H1 (cell line): ENCODE measurements at regions not wholly inside any gene's neighbourhood (a gene's known extent, or its start where the extent isn't known, plus 50 kb on each side); places are given as distances from the start of the nearest gene placed in this dataset.

ENCODE experiments used
- CTCF ChIA-PET: fragments of 300-600 bp; sonication (Branson Sonifier 250); formaldehyde crosslinking; loops from one replicate; lab custom pipeline; 2021; ENCODE audit not compliant: partially characterized antibody; lab: Charles Lee
- POLR2A ChIA-PET: fragments of 300-600 bp; sonication (Branson Sonifier 250); formaldehyde crosslinking; loops from one replicate; lab custom pipeline; 2021; ENCODE audit warnings: inconsistent platforms; ENCODE audit not compliant: partially characterized antibody; lab: Charles Lee
- DNase-seq, 2 experiments: peaks; one replicate each; pipeline versions ENCODE4 v3.0.0 to v3.0.0-alpha.2; 2010 to 2022; ENCODE audit warnings: low spot score in 2 of 2, low read depth in 1 of 2, mixed read lengths in 1 of 2
- FAIRE-seq: peaks from 2 replicates; lab custom pipeline; 2011; peaks lifted over from hg19 to GRCh38; lab: Jason Lieb, UNC
- H2AFZ ChIP-seq: 2 replicates; pipeline ENCODE4 v1.8.1; 2012; ENCODE audit warnings: low read length, inconsistent platforms
- H2AK5ac ChIP-seq: 2 replicates; pipeline ENCODE4 v1.6.1; 2013; ENCODE audit warnings: low read depth, low read length
- H2BK120ac ChIP-seq: replicated peaks from 2 replicates; pipeline ENCODE3; 2013; ENCODE audit warnings: low read depth, low read length, inconsistent platforms
- H2BK12ac ChIP-seq: 2 replicates; pipeline ENCODE4 v1.6.1; 2013; ENCODE audit warnings: low read depth, low read length
- H2BK15ac ChIP-seq: 2 replicates; pipeline ENCODE4 v1.6.1; 2013; ENCODE audit warnings: low read length
- H2BK20ac ChIP-seq: 2 replicates; pipeline ENCODE4 v1.6.1; 2013; ENCODE audit warnings: low read length
- H2BK5ac ChIP-seq: 2 replicates; pipeline ENCODE4 v1.6.1; 2013; ENCODE audit warnings: low read depth, low read length
- H3K14ac ChIP-seq: 2 replicates; pipeline ENCODE4 v1.6.1; 2013; ENCODE audit warnings: inconsistent platforms; ENCODE audit not compliant: insufficient read length
- H3K18ac ChIP-seq: 2 replicates; pipeline ENCODE4 v1.6.1; 2013; ENCODE audit warnings: low read length; ENCODE audit errors: extremely low read depth
- H3K23ac ChIP-seq: 2 replicates; pipeline ENCODE4 v1.6.1; 2013; ENCODE audit warnings: inconsistent platforms; ENCODE audit not compliant: insufficient read length
- H3K23me2 ChIP-seq: 2 replicates; pipeline ENCODE4 v1.6.1; 2013; ENCODE audit warnings: low read depth, low read length
- H3K27ac ChIP-seq: 2 replicates; pipeline ENCODE4 v1.6.1; 2011; ENCODE audit warnings: low read depth, low read length, inconsistent platforms
- H3K27me3 ChIP-seq, 4 experiments: replicated peaks in 1 of 4; 1 replicate in 1 of 4; 2 replicates in 3 of 4; pipeline versions ENCODE4 v1.6.1 to v1.8.1; 2011 to 2013; ENCODE audit warnings: low read length in 3 of 4, mild to moderate bottlenecking in 3 of 4, inconsistent platforms in 2 of 4, mixed read lengths in 2 of 4, moderate library complexity in 1 of 4; ENCODE audit not compliant: control insufficient read depth in 3 of 4, insufficient read depth in 3 of 4; ENCODE audit errors: extremely low read depth in 1 of 4
- H3K36me3 ChIP-seq, 4 experiments: 2 replicates each; pipeline versions ENCODE4 v1.6.1 to v1.8.1; 2011 to 2013; ENCODE audit warnings: mild to moderate bottlenecking in 4 of 4, low read length in 3 of 4, moderate library complexity in 2 of 4, control low read depth in 1 of 4, inconsistent platforms in 1 of 4; ENCODE audit not compliant: insufficient read depth in 4 of 4, control insufficient read depth in 2 of 4
- H3K4ac ChIP-seq: replicated peaks from 2 replicates; pipeline ENCODE3; 2013; ENCODE audit warnings: low read length, low read depth, mixed read lengths, inconsistent platforms; ENCODE audit not compliant: insufficient read length
- H3K4me1 ChIP-seq, 4 experiments: replicated peaks in 1 of 4; 1 replicate in 1 of 4; 2 replicates in 3 of 4; pipeline versions ENCODE4 v1.6.1 to v1.8.1; 2011 to 2013; ENCODE audit warnings: low read length in 3 of 4, inconsistent platforms in 2 of 4, mixed read lengths in 1 of 4; ENCODE audit not compliant: insufficient read depth in 4 of 4, control insufficient read depth in 3 of 4
- H3K4me2 ChIP-seq, 2 experiments: 2 replicates each; pipeline versions ENCODE4 v1.6.1 to v1.8.1; 2011 to 2013; ENCODE audit warnings: low read depth in 2 of 2, low read length in 2 of 2, control low read depth in 1 of 2, inconsistent platforms in 1 of 2, mild to moderate bottlenecking in 1 of 2; ENCODE audit not compliant: insufficient read depth in 1 of 2
- H3K4me3 ChIP-seq, 4 experiments: fragments of 200-600, 300-600 bp in 1 of 4; sonication (generic), shearing (Covaris generic), sonication (Bioruptor Twin) in 1 of 4; 2 replicates each; pipeline versions ENCODE4 v1.5.1 to v1.8.1; 2011 to 2016; ENCODE audit warnings: low read length in 4 of 4, low read depth in 3 of 4, control low read depth in 2 of 4, inconsistent platforms in 2 of 4, mild to moderate bottlenecking in 2 of 4, mixed read lengths in 1 of 4, moderate library complexity in 1 of 4; ENCODE audit not compliant: insufficient read depth in 2 of 4; ENCODE audit errors: extremely low read depth in 1 of 4
- H3K56ac ChIP-seq: replicated peaks from 2 replicates; pipeline ENCODE3; 2013; ENCODE audit warnings: low read depth, mild to moderate bottlenecking, mixed read lengths, low read length, inconsistent platforms; ENCODE audit not compliant: insufficient read length
- H3K79me1 ChIP-seq: 2 replicates; pipeline ENCODE4 v1.6.1; 2013; ENCODE audit warnings: low read depth, low read length, control low read depth
- H3K79me2 ChIP-seq, 2 experiments: 2 replicates each; pipeline versions ENCODE4 v1.6.1 to v1.8.1; 2012 to 2013; ENCODE audit warnings: low read length in 2 of 2, mild to moderate bottlenecking in 2 of 2, inconsistent platforms in 1 of 2; ENCODE audit not compliant: insufficient read depth in 2 of 2, control insufficient read depth in 1 of 2
- H3K9ac ChIP-seq, 4 experiments: replicated peaks in 1 of 4; 1 replicate in 1 of 4; 2 replicates in 3 of 4; pipeline versions ENCODE4 v1.6.1 to v1.8.1; 2011 to 2013; ENCODE audit warnings: low read depth in 3 of 4, low read length in 3 of 4, control low read depth in 2 of 4, mild to moderate bottlenecking in 2 of 4, moderate library complexity in 2 of 4, inconsistent platforms in 1 of 4; ENCODE audit errors: extremely low read depth in 1 of 4
- H3K9me3 ChIP-seq, 2 experiments: 2 replicates each; pipeline versions ENCODE4 v1.6.1 to v1.8.1; 2012 to 2013; ENCODE audit warnings: mild to moderate bottlenecking in 2 of 2, moderate library complexity in 2 of 2, control low read depth in 1 of 2, inconsistent platforms in 1 of 2, low read depth in 1 of 2, low read length in 1 of 2, mixed read lengths in 1 of 2; ENCODE audit not compliant: insufficient read depth in 2 of 2
- H4K20me1 ChIP-seq, 2 experiments: replicated peaks in 1 of 2; 2 replicates each; pipeline versions ENCODE3 to v1.8.1; 2011 to 2013; ENCODE audit warnings: inconsistent platforms in 2 of 2, low read length in 2 of 2, mild to moderate bottlenecking in 1 of 2; ENCODE audit not compliant: insufficient read depth in 2 of 2, control insufficient read depth in 1 of 2
- H4K5ac ChIP-seq: 2 replicates; pipeline ENCODE4 v1.6.1; 2013; ENCODE audit warnings: low read length, low read depth, mixed read lengths, inconsistent platforms; ENCODE audit not compliant: insufficient read length
- H4K8ac ChIP-seq: 2 replicates; pipeline ENCODE4 v1.8.0; 2013; ENCODE audit warnings: mild to moderate bottlenecking, moderate library complexity, low read length, inconsistent platforms; ENCODE audit not compliant: insufficient read depth; ENCODE audit errors: extremely low read depth
- H4K91ac ChIP-seq: replicated peaks from 2 replicates; pipeline ENCODE3; 2013; ENCODE audit warnings: low read length, mixed read lengths, inconsistent platforms; ENCODE audit not compliant: insufficient read length
- BCL11A ChIP-seq, 2 experiments: IDR thresholded peaks; one replicate each; pipeline ENCODE4 v1.6.1; 2011; ENCODE audit warnings: low read depth in 2 of 2, low read length in 2 of 2, mild to moderate bottlenecking in 2 of 2
- CEBPB ChIP-seq: IDR thresholded peaks from 2 replicates; pipeline ENCODE4 v1.6.1; 2012; ENCODE audit warnings: low read depth, low read length
- JUN ChIP-seq: IDR thresholded peaks from 2 replicates; pipeline ENCODE4 v1.6.1; 2011; ENCODE audit warnings: low read depth, mild to moderate bottlenecking, improper control_type of control experiment, low read length
- NANOG ChIP-seq: IDR thresholded peaks from 2 replicates; pipeline ENCODE4 v1.6.1; 2011; ENCODE audit warnings: low read length, low read depth, mild to moderate bottlenecking, inconsistent platforms; ENCODE audit not compliant: insufficient read depth, poor library complexity, severe bottlenecking
- PHF8 ChIP-seq: fragments of 200-600 bp; sonication (generic); conservative IDR thresholded peaks from 2 replicates; pipeline ENCODE4 v1.7.1; 2012; ENCODE audit warnings: low read depth, mild to moderate bottlenecking, inconsistent platforms, low read length, moderate library complexity
- POLR2AphosphoS5 ChIP-seq: IDR thresholded peaks from 2 replicates; pipeline ENCODE4 v1.6.1; 2011; ENCODE audit warnings: low read depth, low read length
- POU5F1 ChIP-seq: IDR thresholded peaks from 2 replicates; pipeline ENCODE4 v1.6.1; 2011; ENCODE audit warnings: low read depth, mild to moderate bottlenecking, low read length, moderate library complexity
- RXRA ChIP-seq: IDR thresholded peaks from 2 replicates; pipeline ENCODE4 v1.6.1; 2011; ENCODE audit warnings: low read depth, mild to moderate bottlenecking, low read length, moderate library complexity; ENCODE audit not compliant: insufficient read depth
- SIN3A ChIP-seq, 2 experiments: IDR thresholded peaks in 1 of 2; conservative IDR thresholded peaks in 1 of 2; 2 replicates each; pipeline ENCODE4 v1.6.1; 2011 to 2012; ENCODE audit warnings: low read length in 2 of 2, improper control_type of control experiment in 1 of 2, low read depth in 1 of 2, mild to moderate bottlenecking in 1 of 2
- SP4 ChIP-seq: IDR thresholded peaks from 2 replicates; pipeline ENCODE4 v1.6.1; 2012; ENCODE audit warnings: low read length, inconsistent platforms
- SRF ChIP-seq: IDR thresholded peaks from 2 replicates; pipeline ENCODE4 v1.6.1; 2011; ENCODE audit warnings: mild to moderate bottlenecking, low read depth, low read length, moderate library complexity
- WGBS, 2 experiments: shearing (Covaris generic) in 1 of 2; methylation state at CpG; one replicate each; pipeline versions ENCODE4 v1.1.6 to v1.1.7; 2013 to 2015; ENCODE audit warnings: low lambda C conversion rate in 2 of 2, mixed read lengths in 2 of 2, inconsistent platforms in 1 of 2, low coverage in 1 of 2, missing lambda C conversion rate in 1 of 2; ENCODE audit not compliant: insufficient replicate concordance in 2 of 2, insufficient coverage in 1 of 2, insufficient read length in 1 of 2; ENCODE audit errors: extremely low coverage in 1 of 2, missing lambda C conversion rate in 1 of 2; 5-methylcytosine and 5-hydroxymethylcytosine counted together
- TF ChIP-seq, protein P1 (sequence below): IDR thresholded peaks from 2 replicates; pipeline ENCODE4 v1.6.1; 2012; ENCODE audit warnings: low read length, inconsistent platforms

DNA sequence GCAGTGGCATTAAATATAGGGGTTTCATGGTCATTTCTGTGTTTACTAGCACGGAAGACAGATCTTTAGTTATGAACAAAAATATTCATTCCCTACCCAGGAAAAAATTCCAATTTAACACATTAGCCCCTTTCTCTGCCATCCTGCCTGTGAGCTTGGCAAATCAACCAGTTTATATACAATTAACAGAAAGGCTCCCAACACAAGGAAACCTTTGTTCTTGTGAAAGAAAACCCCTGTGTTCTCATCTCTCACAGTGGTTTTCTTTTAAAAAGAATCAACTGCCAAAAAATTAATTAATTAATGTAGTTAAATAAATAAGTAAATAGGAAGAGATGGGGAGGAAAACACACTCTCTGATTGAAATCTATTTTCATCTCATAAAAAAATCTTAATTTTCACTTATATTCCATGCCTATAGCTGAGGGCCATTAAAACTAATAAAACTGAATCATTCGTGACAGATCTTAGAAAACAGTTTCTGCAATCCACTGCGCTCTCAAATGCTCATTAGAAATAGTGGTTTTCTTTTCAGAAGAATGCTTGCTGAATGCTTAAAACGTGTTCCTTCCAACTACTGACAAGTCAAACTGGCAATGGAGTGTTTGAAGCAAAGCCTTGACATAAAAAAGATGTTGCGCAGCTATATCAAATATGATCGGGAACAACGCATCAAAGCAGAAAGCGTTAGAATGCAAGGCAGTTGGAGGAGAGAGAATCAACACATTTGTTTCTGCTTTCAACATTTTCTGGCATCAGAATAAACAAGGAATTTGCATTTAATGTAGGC lies 387.7 kb downstream of the TLR4 start:
- no peak overlapping the region for H2BK5ac ChIP-seq
- no peak overlapping the region for H3K27ac ChIP-seq
- H3K9ac ChIP-seq = no peak overlapping the region
- no peak overlapping the region for H3K18ac ChIP-seq
- H2AFZ ChIP-seq = no peak overlapping the region
- no peaks in the 10 kb centered on the region for H3K27me3 ChIP-seq
- FAIRE-seq = no peak
- H4K8ac ChIP-seq = no peak overlapping the region
- POLR2A ChIA-PET = no interaction called here
- no peak overlapping the region for H2BK120ac ChIP-seq
- H3K4me3 ChIP-seq = no peak overlapping the region
- no peaks in the 10 kb centered on the region for H4K20me1 ChIP-seq
- 90% methylated on average over 8 of the region's 8 CpGs; no CpG with 5 or more reads in 1 of the 2 experiments for WGBS, 2 experiments
- H3K9me3 ChIP-seq = no peaks in the 10 kb centered on the region; a peak in 1 of 4 replicates
- no peak overlapping the region for H3K4ac ChIP-seq
- no peak overlapping the region for H4K5ac ChIP-seq
- H3K23ac ChIP-seq = no peak overlapping the region
- no peak overlapping the region for H3K56ac ChIP-seq
- no peak for DNase-seq
- no peak overlapping the region for H2AK5ac ChIP-seq
- H3K4me2 ChIP-seq = no peak overlapping the region
- no peak overlapping the region for H2BK12ac ChIP-seq
- 0 out of 7 replicates have a peak, but pooled peaks cover 0 to 3% (median 0%) of the 10 kb centered on the region in 4 experiments for H3K4me1 ChIP-seq
- CTCF ChIA-PET = no interaction called here
- H3K36me3 ChIP-seq = no peaks in the 10 kb centered on the region
- H3K79me1 ChIP-seq = no peaks in the 10 kb centered on the region
- H3K23me2 ChIP-seq = no peaks in the 10 kb centered on the region
- no peak overlapping the region for H2BK15ac ChIP-seq
- H3K79me2 ChIP-seq = no peaks in the 10 kb centered on the region
- H3K14ac ChIP-seq = no peak overlapping the region
- no peak overlapping the region for H2BK20ac ChIP-seq
- H4K91ac ChIP-seq = no peak overlapping the region
- TF ChIP-seq NANOG = no peak
- no peak for TF ChIP-seq SRF
- TF ChIP-seq SP4 = no peak
- no peak for TF ChIP-seq POLR2AphosphoS5
- no peak for TF ChIP-seq POU5F1
- TF ChIP-seq RXRA = no peak
- no peak for TF ChIP-seq SIN3A (conservative IDR thresholded peaks at IDR 0.05 in 1 of 2, IDR thresholded peaks at IDR 0.05 in 1 of 2; ENCODE audit: low read depth in 1 of 2, low read length in 2 of 2)
- TF ChIP-seq, protein P1, sequence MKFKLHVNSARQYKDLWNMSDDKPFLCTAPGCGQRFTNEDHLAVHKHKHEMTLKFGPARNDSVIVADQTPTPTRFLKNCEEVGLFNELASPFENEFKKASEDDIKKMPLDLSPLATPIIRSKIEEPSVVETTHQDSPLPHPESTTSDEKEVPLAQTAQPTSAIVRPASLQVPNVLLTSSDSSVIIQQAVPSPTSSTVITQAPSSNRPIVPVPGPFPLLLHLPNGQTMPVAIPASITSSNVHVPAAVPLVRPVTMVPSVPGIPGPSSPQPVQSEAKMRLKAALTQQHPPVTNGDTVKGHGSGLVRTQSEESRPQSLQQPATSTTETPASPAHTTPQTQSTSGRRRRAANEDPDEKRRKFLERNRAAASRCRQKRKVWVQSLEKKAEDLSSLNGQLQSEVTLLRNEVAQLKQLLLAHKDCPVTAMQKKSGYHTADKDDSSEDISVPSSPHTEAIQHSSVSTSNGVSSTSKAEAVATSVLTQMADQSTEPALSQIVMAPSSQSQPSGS = no peak
- TF ChIP-seq JUN = no peak
- TF ChIP-seq BCL11A (IDR thresholded peaks at IDR 0.05; ENCODE audit: low read depth in 2 of 2, low read length in 2 of 2) = no peak
- TF ChIP-seq PHF8 = no peak
- no peak for TF ChIP-seq CEBPB
